ENCODE measurements at regions not wholly inside any gene's neighbourhood (a gene's known extent, or its start where the extent isn't known, plus 50 kb on each side); places are given as distances from the start of the nearest gene placed in this dataset.
"Not testable (repeated sequence)": the region's sequence is repeated elsewhere in the genome, so short reads cannot be mapped to it uniquely, and the experiment has no call there.

- Histone ChIP-seq H3K27me3 (no peaks in the 10 kb centered on the region), H3K27ac (no peak overlapping the region), H3K36me3 (no peaks in the 10 kb centered on the region), H3K4me3 (no peak overlapping the region), H3K4me1 (no peaks in the 10 kb centered on the region), H3K9me3 (peaks cover 0 to 48% (median 0%) of the 10 kb centered on the region in 4 donors)
- no peak for DNase-seq (ENCODE audit: low spot score in 2 of 2)
- 88 to 89% methylated on average over 13 of the region's 13 CpGs for WGBS, 2 donors
- TF ChIP-seq CTCF (IDR thresholded peaks at IDR 0.05) (no peak), POLR2A (IDR thresholded peaks at IDR 0.05) (no peak), EP300 (IDR thresholded peaks at IDR 0.05) (no peak)
Observed at GRCh38 chrX:1134976-1135375, 77.5 kb downstream of the CRLF2 start.

- Histone ChIP-seq H3K27me3 (no peaks in the 10 kb centered on the region), H3K9me3 (peaks cover 0 to 48% (median 0%) of the 10 kb centered on the region in 4 donors), H3K27ac (no peak overlapping the region), H3K4me1 (no peaks in the 10 kb centered on the region), H3K4me3 (no peak overlapping the region), H3K36me3 (no peaks in the 10 kb centered on the region)
- WGBS, 2 donors, result 86% methylated on average over 12 of the region's 12 CpGs
- no peak for TF ChIP-seq POLR2A (IDR thresholded peaks at IDR 0.05)
- no peak for TF ChIP-seq EP300 (IDR thresholded peaks at IDR 0.05)
- TF ChIP-seq CTCF (IDR thresholded peaks at IDR 0.05), result no peak
- no peak for DNase-seq (ENCODE audit: low spot score in 2 of 2)
Observed at GRCh38 chrX:1134156-1134555, 78.3 kb downstream of the CRLF2 start.

GRCh38 chrX:1126738-1127137 is 85.7 kb downstream of the CRLF2 start:
- 83 to 93% methylated on average over 3 of the region's 3 CpGs for WGBS, 2 donors
- no peak overlapping the region for H3K27ac ChIP-seq
- DNase-seq (ENCODE audit: low spot score in 2 of 2), result no peak
- peaks cover 0 to 3% (median 0%) of the 10 kb centered on the region in 4 donors for H3K4me1 ChIP-seq
- peaks cover 0 to 5% (median 0%) of the 10 kb centered on the region in 4 donors for H3K9me3 ChIP-seq
- no peaks in the 10 kb centered on the region for H3K36me3 ChIP-seq
- TF ChIP-seq EP300 (IDR thresholded peaks at IDR 0.05), result no peak
- TF ChIP-seq CTCF (IDR thresholded peaks at IDR 0.05), result no peak
- TF ChIP-seq POLR2A (IDR thresholded peaks at IDR 0.05), result no peak
- no peak overlapping the region for H3K4me3 ChIP-seq
- H3K27me3 ChIP-seq, result peaks cover 0 to 14% of the 10 kb centered on the region in 2 donors

- no peak for TF ChIP-seq CTCF (IDR thresholded peaks at IDR 0.05)
- no peak for TF ChIP-seq EP300 (IDR thresholded peaks at IDR 0.05)
- no peak for TF ChIP-seq POLR2A (IDR thresholded peaks at IDR 0.05)
Observed at GRCh38 chrX:1124531-1124930, 87.9 kb downstream of the CRLF2 start.

GRCh38 chrX:1122851-1123250 is 89.6 kb downstream of the CRLF2 start:
- not testable (repeated sequence) for DNase-seq (ENCODE audit: low spot score in 2 of 2); H3K27ac ChIP-seq; H3K36me3 ChIP-seq; H3K4me3 ChIP-seq; H3K9me3 ChIP-seq; H3K4me1 ChIP-seq
- 90 to 93% methylated on average over 12 of the region's 12 CpGs for WGBS, 2 donors
- H3K27me3 ChIP-seq, result peaks cover 0 to 14% of the 10 kb centered on the region in 2 donors

More at GRCh38 chrX:1124531-1124930, 87.9 kb downstream of the CRLF2 start:
- Histone ChIP-seq H3K4me1 (peaks cover 0 to 3% (median 0%) of the 10 kb centered on the region in 4 donors), H3K4me3 (no peak overlapping the region), H3K27ac (no peak overlapping the region), H3K27me3 (peaks cover 0 to 14% of the 10 kb centered on the region in 2 donors), H3K9me3 (no peaks in the 10 kb centered on the region), H3K36me3 (no peaks in the 10 kb centered on the region)
- 16 to 25% methylated on average over 11 of the region's 11 CpGs for WGBS, 2 donors
- DNase-seq (ENCODE audit: low spot score in 2 of 2), result no peak

- no peaks in the 10 kb centered on the region for H3K36me3 ChIP-seq
- no peak overlapping the region for H3K27ac ChIP-seq
- DNase-seq (ENCODE audit: low spot score in 2 of 2), result no peak
- peaks cover 0 to 3% (median 0%) of the 10 kb centered on the region in 4 donors for H3K4me1 ChIP-seq
- no peak overlapping the region for H3K4me3 ChIP-seq
- TF ChIP-seq POLR2A (IDR thresholded peaks at IDR 0.05) (no peak), CTCF (IDR thresholded peaks at IDR 0.05) (no peak), EP300 (IDR thresholded peaks at IDR 0.05) (no peak)
- peaks cover 0 to 10% of the 10 kb centered on the region in 2 donors for H3K27me3 ChIP-seq
- WGBS, 2 donors, result 37 to 46% methylated on average over 2 of the region's 2 CpGs
- H3K9me3 ChIP-seq, result no peaks in the 10 kb centered on the region
Observed at GRCh38 chrX:1119275-1119674, 93.2 kb downstream of the CRLF2 start.
